Kidney glomerular epithelial cell (primary cell): ENCODE measurements at regions not wholly inside any gene's neighbourhood (a gene's known extent, or its start where the extent isn't known, plus 50 kb on each side); places are given as distances from the start of the nearest gene placed in this dataset.
"Not testable (repeated sequence)": the region's sequence is repeated elsewhere in the genome, so short reads cannot be mapped to it uniquely, and the experiment has no call there.

ENCODE experiments used
- DNase-seq: peaks from one replicate; lab custom pipeline; 2025; lab: John Stamatoyannopoulos, UW

- DNase-seq: no peak
Measured at GRCh38 chrX:82732861-82733260, 775.2 kb upstream of the POU3F4 start.

- DNase-seq: no peak
Measured at GRCh38 chrX:82734140-82734539, 774.0 kb upstream of the POU3F4 start.

- DNase-seq: not testable (repeated sequence)
Measured at GRCh38 chrX:82738313-82738712, 769.8 kb upstream of the POU3F4 start.

- no peak for DNase-seq
Measured at GRCh38 chrX:82742351-82742750, 765.7 kb upstream of the POU3F4 start.

- peak; percentile 12 for DNase-seq
Measured at GRCh38 chrX:82745725-82746124, 762.4 kb upstream of the POU3F4 start.

GRCh38 chrX:82748906-82749505 lies 759.1 kb upstream of the POU3F4 start:
- no peak for DNase-seq

- no peak for DNase-seq
Measured at GRCh38 chrX:82756272-82756671, 751.8 kb upstream of the POU3F4 start.

GRCh38 chrX:82757614-82758013 lies 750.5 kb upstream of the POU3F4 start:
- DNase-seq: no peak

GRCh38 chrX:82764521-82764920 lies 743.6 kb upstream of the POU3F4 start:
- no peak for DNase-seq

- no peak for DNase-seq
Measured at GRCh38 chrX:82765811-82766210, 742.3 kb upstream of the POU3F4 start.

GRCh38 chrX:82775426-82775825 lies 732.7 kb upstream of the POU3F4 start:
- DNase-seq: no peak

- DNase-seq: no peak
Measured at GRCh38 chrX:82782014-82782413, 726.1 kb upstream of the POU3F4 start.

- not testable (repeated sequence) for DNase-seq
Measured at GRCh38 chrX:82812902-82813301, 695.2 kb upstream of the POU3F4 start.

- DNase-seq: peak; percentile 87
Measured at GRCh38 chrX:82813671-82814078, 694.4 kb upstream of the POU3F4 start.

GRCh38 chrX:82816001-82816400 lies 692.1 kb upstream of the POU3F4 start:
- DNase-seq: peak; percentile 39

GRCh38 chrX:82816562-82816961 lies 691.5 kb upstream of the POU3F4 start:
- no peak for DNase-seq

GRCh38 chrX:82842286-82842685 lies 665.8 kb upstream of the POU3F4 start:
- no peak for DNase-seq

- DNase-seq: no peak
Measured at GRCh38 chrX:82848111-82848510, 660.0 kb upstream of the POU3F4 start.
